ENCODE measurements at regions not wholly inside any gene's neighbourhood (a gene's known extent, or its start where the extent isn't known, plus 50 kb on each side); places are given as distances from the start of the nearest gene placed in this dataset.

GRCh38 chr1:221141606-221142285 lies 262.5 kb downstream of the HLX start:
- DNase-seq, result no peak
- in situ Hi-C loops (cut with MboI), result no loop called here

GRCh38 chr1:221148660-221149059 lies 269.4 kb downstream of the HLX start:
- H4K20me1 ChIP-seq (ENCODE audit: insufficient read depth), result no peaks in the 10 kb centered on the region
- H3K4me2 ChIP-seq (ENCODE audit: unreplicated experiment), result no peak overlapping the region
- no peaks in the 10 kb centered on the region for H3K9me3 ChIP-seq (ENCODE audit: low read depth)
- H3K4me3 ChIP-seq, result no peak overlapping the region
- no peak overlapping the region for H3K9ac ChIP-seq
- no peaks in the 10 kb centered on the region for H3K79me2 ChIP-seq (ENCODE audit: insufficient read depth)
- no peak overlapping the region for H2AFZ ChIP-seq
- WGBS, 2 experiments (ENCODE audit: low coverage in 1 of 2, low lambda C conversion rate in 2 of 2, missing lambda C conversion rate in 2 of 2), result 65 to 75% methylated on average over 4 of the region's 4 CpGs
- H3K4me1 ChIP-seq (ENCODE audit: insufficient read depth), result 0 out of 2 replicates have a peak, but pooled peaks cover 3% of the 10 kb centered on the region
- H3K36me3 ChIP-seq (ENCODE audit: low read depth), result no peaks in the 10 kb centered on the region
- in situ Hi-C loops (cut with MboI), result no loop called here
- no peaks in the 10 kb centered on the region for H3K27me3 ChIP-seq (replicated peaks; ENCODE audit: insufficient read depth)
- H3K9me2 ChIP-seq (ENCODE audit: insufficient read depth), result no peaks in the 10 kb centered on the region
- no peak for TF ChIP-seq EZH2phosphoT487 (IDR thresholded peaks at IDR 0.05; ENCODE audit: insufficient read depth, low read depth)
- TF ChIP-seq EZH2 (IDR thresholded peaks at IDR 0.05; ENCODE audit: insufficient read depth, poor library complexity, severe bottlenecking), result no peak
- H3F3A ChIP-seq (ENCODE audit: insufficient read depth), result no peaks in the 10 kb centered on the region
- no peak for DNase-seq
- H3K27ac ChIP-seq, result no peak overlapping the region

More at GRCh38 chr1:221141606-221142285, 262.5 kb downstream of the HLX start:
- no peaks in the 10 kb centered on the region for H3K27me3 ChIP-seq (replicated peaks; ENCODE audit: insufficient read depth)
- no peaks in the 10 kb centered on the region for H3K9me3 ChIP-seq (ENCODE audit: low read depth)
- H3K9ac ChIP-seq, result no peak overlapping the region
- no peaks in the 10 kb centered on the region for H3K4me1 ChIP-seq (ENCODE audit: insufficient read depth)
- 87 to 88% methylated on average over 6 of the region's 6 CpGs for WGBS, 2 experiments (ENCODE audit: low coverage in 1 of 2, low lambda C conversion rate in 2 of 2, missing lambda C conversion rate in 2 of 2)
- H3K4me3 ChIP-seq, result no peak overlapping the region
- no peaks in the 10 kb centered on the region for H3F3A ChIP-seq (ENCODE audit: insufficient read depth)
- no peaks in the 10 kb centered on the region for H3K9me2 ChIP-seq (ENCODE audit: insufficient read depth)
- no peaks in the 10 kb centered on the region for H3K79me2 ChIP-seq (ENCODE audit: insufficient read depth)
- no peak overlapping the region for H2AFZ ChIP-seq
- no peak for TF ChIP-seq EZH2phosphoT487 (IDR thresholded peaks at IDR 0.05; ENCODE audit: insufficient read depth, low read depth)
- no peak for TF ChIP-seq EZH2 (IDR thresholded peaks at IDR 0.05; ENCODE audit: insufficient read depth, poor library complexity, severe bottlenecking)
- H3K27ac ChIP-seq, result no peak overlapping the region
- no peak overlapping the region for H3K4me2 ChIP-seq (ENCODE audit: unreplicated experiment)
- no peaks in the 10 kb centered on the region for H4K20me1 ChIP-seq (ENCODE audit: insufficient read depth)
- no peaks in the 10 kb centered on the region for H3K36me3 ChIP-seq (ENCODE audit: low read depth)

GRCh38 chr1:221149111-221149510 lies 269.9 kb downstream of the HLX start:
- Histone ChIP-seq H3K27ac (no peak overlapping the region), H3K27me3 (replicated peaks; ENCODE audit: insufficient read depth) (no peaks in the 10 kb centered on the region), H4K20me1 (ENCODE audit: insufficient read depth) (no peaks in the 10 kb centered on the region), H2AFZ (0 out of 2 replicates have a peak overlapping the region, but pooled peaks have one; percentile 13), H3F3A (ENCODE audit: insufficient read depth) (no peaks in the 10 kb centered on the region), H3K4me3 (no peak overlapping the region), H3K9ac (no peak overlapping the region), H3K9me3 (ENCODE audit: low read depth) (no peaks in the 10 kb centered on the region), H3K4me1 (ENCODE audit: insufficient read depth) (0 out of 2 replicates have a peak, but pooled peaks cover 3% of the 10 kb centered on the region), H3K4me2 (ENCODE audit: unreplicated experiment) (no peak overlapping the region), H3K79me2 (ENCODE audit: insufficient read depth) (no peaks in the 10 kb centered on the region), H3K9me2 (ENCODE audit: insufficient read depth) (no peaks in the 10 kb centered on the region), H3K36me3 (ENCODE audit: low read depth) (no peaks in the 10 kb centered on the region)
- WGBS, 2 experiments (ENCODE audit: low coverage in 1 of 2, low lambda C conversion rate in 2 of 2, missing lambda C conversion rate in 2 of 2), result 17 to 20% methylated on average over 4 of the region's 4 CpGs
- in situ Hi-C loops (cut with MboI), result no loop called here
- TF ChIP-seq EZH2phosphoT487 (IDR thresholded peaks at IDR 0.05; ENCODE audit: insufficient read depth, low read depth) (no peak), EZH2 (IDR thresholded peaks at IDR 0.05; ENCODE audit: insufficient read depth, poor library complexity, severe bottlenecking) (no peak)
- peak; percentile 80 for DNase-seq

GRCh38 chr1:221149555-221150075 lies 270.4 kb downstream of the HLX start:
- DNase-seq, result no peak
- H3K9me2 ChIP-seq (ENCODE audit: insufficient read depth), result no peaks in the 10 kb centered on the region
- H3K27ac ChIP-seq, result no peak overlapping the region
- TF ChIP-seq EZH2 (IDR thresholded peaks at IDR 0.05; ENCODE audit: insufficient read depth, poor library complexity, severe bottlenecking) (no peak), EZH2phosphoT487 (IDR thresholded peaks at IDR 0.05; ENCODE audit: insufficient read depth, low read depth) (no peak)
- H3K27me3 ChIP-seq (replicated peaks; ENCODE audit: insufficient read depth), result no peaks in the 10 kb centered on the region
- no peaks in the 10 kb centered on the region for H3K36me3 ChIP-seq (ENCODE audit: low read depth)
- H3K4me1 ChIP-seq (ENCODE audit: insufficient read depth), result 0 out of 2 replicates have a peak, but pooled peaks cover 3% of the 10 kb centered on the region
- WGBS, 2 experiments (ENCODE audit: low coverage in 1 of 2, low lambda C conversion rate in 2 of 2, missing lambda C conversion rate in 2 of 2), result 33 to 41% methylated on average over 1 of the region's 1 CpG
- H2AFZ ChIP-seq, result 0 out of 2 replicates have a peak overlapping the region, but pooled peaks have one; percentile 13
- H3K9me3 ChIP-seq (ENCODE audit: low read depth), result no peaks in the 10 kb centered on the region
- H3K4me2 ChIP-seq (ENCODE audit: unreplicated experiment), result no peak overlapping the region
- no peaks in the 10 kb centered on the region for H3K79me2 ChIP-seq (ENCODE audit: insufficient read depth)
- no peaks in the 10 kb centered on the region for H4K20me1 ChIP-seq (ENCODE audit: insufficient read depth)
- no peaks in the 10 kb centered on the region for H3F3A ChIP-seq (ENCODE audit: insufficient read depth)
- no peak overlapping the region for H3K9ac ChIP-seq
- H3K4me3 ChIP-seq, result no peak overlapping the region
- in situ Hi-C loops (cut with MboI), result no loop called here
